ENCODE measurements at regions not wholly inside any gene's neighbourhood (a gene's known extent, or its start where the extent isn't known, plus 50 kb on each side); places are given as distances from the start of the nearest gene placed in this dataset.

DNA sequence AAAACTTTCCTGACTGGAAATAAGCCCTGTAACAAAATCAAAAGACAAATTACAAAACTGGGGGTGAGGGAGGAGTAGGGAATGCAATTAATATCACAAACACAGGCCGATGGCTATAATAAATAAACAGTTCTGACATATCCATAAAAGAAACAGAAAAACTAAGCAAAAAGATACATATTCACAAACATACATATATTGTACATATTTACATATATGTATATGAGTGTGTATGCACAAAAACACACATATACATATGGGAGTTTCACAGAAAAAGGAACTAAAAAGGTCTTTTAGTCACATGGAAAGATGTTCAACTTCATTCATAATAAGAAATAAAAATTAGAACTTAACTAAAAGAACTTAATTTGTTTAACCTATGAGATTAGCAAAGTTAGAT, 292.7 kb downstream of the TFAP2A start:
- TF ChIP-seq, protein P1, sequence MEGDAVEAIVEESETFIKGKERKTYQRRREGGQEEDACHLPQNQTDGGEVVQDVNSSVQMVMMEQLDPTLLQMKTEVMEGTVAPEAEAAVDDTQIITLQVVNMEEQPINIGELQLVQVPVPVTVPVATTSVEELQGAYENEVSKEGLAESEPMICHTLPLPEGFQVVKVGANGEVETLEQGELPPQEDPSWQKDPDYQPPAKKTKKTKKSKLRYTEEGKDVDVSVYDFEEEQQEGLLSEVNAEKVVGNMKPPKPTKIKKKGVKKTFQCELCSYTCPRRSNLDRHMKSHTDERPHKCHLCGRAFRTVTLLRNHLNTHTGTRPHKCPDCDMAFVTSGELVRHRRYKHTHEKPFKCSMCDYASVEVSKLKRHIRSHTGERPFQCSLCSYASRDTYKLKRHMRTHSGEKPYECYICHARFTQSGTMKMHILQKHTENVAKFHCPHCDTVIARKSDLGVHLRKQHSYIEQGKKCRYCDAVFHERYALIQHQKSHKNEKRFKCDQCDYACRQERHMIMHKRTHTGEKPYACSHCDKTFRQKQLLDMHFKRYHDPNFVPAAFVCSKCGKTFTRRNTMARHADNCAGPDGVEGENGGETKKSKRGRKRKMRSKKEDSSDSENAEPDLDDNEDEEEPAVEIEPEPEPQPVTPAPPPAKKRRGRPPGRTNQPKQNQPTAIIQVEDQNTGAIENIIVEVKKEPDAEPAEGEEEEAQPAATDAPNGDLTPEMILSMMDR (conservative IDR thresholded peaks at IDR 0.05 in 1 of 2, IDR thresholded peaks at IDR 0.05 in 1 of 2; ENCODE audit: extremely low read depth in 1 of 2, insufficient read depth in 1 of 2, low read depth in 1 of 2, low read length in 2 of 2): no peak
- no peak for TF ChIP-seq EZH2 (IDR thresholded peaks at IDR 0.05; ENCODE audit: borderline replicate concordance, low read length)

All from mammary epithelial cell (primary cell).